ENCODE measurements at regions not wholly inside any gene's neighbourhood (a gene's known extent, or its start where the extent isn't known, plus 50 kb on each side); places are given as distances from the start of the nearest gene placed in this dataset.

DNA sequence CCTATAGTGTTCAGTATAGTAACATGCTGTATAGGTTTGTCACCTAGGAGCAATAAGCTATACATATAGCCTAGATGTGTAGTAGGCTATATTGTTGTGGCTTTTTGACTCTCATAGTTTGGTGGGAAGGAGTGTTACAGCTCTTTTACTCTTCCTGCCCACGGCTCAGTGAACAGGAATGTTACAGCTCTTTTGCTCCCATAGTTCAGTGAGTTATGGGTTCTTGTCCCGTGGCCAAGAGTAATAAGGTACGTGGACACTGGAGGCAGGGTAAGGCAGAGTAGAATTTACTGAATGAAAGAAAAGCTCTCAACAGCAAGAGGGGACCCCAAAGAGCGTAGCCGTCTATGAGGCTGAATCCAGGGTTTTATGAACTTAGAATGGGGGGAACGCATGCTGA, 734.3 kb downstream of the ADGRL2 start:
- DNase-seq = no peak

DNA sequence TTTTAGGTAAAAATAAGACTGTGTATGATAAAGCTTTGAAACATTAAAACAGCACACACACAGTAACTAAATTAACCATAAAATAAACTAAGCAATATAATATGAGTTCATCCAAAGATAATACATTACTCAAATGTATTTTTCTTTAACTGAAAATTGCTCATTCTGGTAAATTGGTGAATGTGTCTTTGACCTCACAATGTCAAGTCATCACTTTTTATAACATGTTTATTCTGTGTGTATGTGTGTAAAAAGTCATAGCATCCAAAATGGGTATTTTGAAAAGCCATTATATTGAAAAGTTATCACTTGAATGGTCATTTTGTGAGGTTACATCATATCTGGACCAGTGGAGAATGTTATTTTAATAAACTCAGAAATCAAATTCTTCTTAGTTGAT, 724.6 kb downstream of the ADGRL2 start:
- no peak for DNase-seq

DNA sequence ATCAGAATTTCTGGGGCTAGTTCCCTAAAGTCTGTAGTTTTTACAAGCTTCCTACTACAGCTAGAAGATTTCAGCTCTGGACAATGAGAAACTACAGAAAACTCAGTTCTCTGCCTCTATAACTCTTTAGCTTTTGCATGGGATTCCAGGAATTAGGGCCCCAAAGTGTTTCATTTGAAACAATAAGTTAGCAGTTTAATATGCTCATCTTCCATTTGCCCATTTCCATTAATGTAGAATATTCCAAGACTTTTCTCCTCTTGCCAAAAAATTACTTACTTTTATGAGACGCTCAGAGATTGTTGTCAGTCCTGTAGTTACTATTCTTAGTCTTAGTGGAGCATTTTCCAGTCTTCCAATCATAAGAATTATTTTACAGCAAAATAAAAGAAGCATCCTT, 719.9 kb downstream of the ADGRL2 start:
- no peak for DNase-seq

DNA sequence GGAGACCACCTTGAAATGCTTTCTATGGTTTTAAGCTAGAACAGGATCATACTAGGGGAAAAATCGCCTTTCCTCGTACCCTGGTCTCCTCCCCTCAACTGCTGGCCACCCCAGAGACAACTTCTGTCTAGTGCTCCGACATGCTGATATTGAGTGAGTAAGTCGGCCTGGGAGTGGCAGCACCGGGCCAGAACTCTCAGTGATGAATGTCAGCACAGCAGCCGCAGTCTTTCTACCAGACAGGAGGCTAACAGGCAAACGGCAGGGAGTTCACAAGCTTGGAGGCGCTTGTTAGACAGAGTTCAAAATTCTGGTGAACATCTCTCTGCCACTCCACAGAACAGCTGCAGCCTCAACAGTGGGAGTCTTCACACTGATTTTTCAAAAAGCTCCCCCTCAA, 716.9 kb downstream of the ADGRL2 start:
- DNase-seq = no peak

DNA sequence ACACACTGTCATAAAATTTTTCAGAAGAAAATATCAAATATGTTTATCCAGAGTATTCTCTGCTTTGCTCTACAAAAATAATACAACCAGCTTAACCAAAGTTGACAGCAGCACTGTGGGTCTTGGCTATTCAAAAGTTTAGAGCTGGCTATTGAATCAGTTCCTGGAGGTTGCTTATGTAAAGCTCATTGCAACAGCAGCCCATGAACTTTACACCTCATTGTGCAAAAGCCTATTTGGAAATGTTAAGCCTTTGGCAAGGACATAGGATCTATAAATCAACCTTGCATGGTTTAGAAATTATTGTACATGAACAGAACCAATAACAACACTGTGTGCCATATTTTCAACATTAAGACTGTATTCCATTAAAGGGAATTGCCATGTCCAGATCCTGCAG, 714.9 kb downstream of the ADGRL2 start:
- no peak for DNase-seq

DNA sequence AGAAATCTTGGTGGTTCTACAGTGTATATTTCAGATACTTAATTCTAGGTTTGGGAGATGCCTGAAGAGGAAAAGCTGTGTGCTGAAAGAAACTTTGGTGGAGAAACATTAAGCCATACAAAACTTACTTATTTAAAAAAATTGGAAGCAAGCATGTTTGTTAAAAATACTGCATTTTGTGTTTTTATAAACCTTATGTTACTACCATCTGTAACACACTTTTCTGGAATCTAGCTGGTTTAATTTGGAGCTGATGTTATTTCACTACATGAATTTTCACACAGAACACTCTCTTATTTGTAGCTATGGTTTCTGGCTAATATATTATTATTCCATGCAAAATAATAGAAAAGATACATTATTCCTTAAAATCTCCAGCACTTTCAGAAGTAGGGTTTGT, 710.7 kb downstream of the ADGRL2 start:
- DNase-seq = no peak

DNA sequence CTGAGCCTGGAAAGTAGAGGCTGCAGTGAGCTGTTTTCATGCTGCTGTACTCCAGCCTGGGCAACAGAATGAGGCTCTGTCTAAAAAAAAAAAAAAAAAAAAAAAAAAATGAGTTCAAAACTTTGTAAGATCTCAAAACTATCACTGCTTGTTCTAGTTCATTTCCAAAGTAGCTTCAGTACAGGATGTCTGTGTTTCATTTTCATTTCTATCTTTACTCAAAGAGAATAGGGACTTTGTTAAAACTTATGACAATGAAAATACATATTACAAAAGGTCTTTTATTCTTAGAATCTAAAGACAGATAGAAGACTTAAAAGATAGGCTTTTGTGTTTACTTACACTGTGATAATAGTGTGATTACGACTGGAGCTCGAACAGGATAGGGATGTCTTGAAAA, 709.7 kb downstream of the ADGRL2 start:
- DNase-seq = no peak

DNA sequence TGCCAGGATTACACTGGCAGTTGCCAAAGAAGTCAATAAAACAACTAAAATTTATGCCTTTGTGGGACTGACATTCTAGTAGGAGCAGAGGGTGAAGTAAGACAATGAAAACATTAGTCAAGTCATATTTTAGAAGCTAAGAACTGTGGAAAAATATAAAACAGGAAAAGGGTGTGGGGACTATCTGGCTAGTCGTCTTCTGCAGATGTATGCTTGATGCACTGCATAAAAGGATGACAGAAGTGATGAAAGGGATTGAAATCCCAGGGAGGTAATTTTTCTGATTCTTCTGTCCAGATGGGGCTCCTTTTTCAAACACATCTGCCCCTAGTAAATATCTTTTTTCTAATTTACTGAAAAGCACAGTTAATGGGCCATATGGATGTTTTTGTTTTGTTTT, 706.3 kb downstream of the ADGRL2 start:
- no peak for DNase-seq

DNA sequence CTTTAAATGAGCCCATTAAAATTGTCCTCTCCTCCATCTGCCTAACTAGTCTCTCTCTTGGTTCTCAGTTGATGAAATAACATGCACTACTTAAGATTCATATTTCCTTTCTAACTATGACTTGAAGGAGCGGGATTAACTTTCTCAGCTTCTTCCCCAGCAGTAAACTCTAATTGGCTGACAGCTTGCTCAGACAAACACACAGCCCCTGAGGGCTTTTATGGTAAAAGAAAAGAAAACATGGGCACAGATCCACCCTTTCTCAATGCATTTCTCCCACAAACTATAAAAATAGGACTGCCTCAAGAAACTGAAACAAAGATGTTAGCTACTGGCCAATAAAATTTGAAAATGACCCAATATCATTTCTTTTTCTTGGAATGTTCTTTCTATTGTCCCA, 703.1 kb downstream of the ADGRL2 start:
- no peak for DNase-seq

DNA sequence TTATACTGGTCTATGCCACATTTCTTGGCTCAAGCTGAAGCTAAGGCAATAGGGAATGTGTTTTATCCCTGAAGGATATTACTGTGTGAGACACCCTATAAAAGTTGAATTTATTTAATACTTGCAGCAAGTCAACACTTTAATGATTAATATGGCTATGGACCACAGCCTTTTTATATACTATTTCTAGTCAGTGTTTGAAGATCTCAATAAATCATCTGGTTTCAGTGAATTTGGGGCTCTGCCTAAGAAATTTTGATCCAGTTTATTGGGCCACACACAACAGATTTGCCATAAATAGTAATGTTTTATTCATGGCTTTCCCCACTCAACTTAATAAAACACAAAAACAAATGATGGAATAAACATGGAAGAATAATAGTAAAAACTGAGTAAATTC, 698.3 kb downstream of the ADGRL2 start:
- no peak for DNase-seq

DNA sequence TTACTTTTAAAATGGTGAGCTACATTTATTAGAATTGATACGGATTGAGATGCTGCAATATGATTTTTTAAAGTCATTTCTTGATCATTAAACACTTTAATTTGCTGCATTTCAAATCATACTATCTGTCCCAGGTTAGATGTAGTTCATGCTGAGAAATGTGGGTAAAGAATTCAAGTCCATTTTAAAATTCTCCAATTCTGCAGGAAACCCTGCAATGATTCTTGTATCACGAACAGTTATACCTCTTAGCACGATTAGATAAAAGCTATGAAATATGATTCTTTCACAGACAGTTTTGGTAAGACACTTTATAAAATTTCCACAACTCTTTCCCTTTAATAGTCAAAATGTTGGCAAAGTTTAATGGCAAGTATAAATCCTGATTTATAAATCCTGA, 693.4 kb downstream of the ADGRL2 start:
- DNase-seq = no peak

DNA sequence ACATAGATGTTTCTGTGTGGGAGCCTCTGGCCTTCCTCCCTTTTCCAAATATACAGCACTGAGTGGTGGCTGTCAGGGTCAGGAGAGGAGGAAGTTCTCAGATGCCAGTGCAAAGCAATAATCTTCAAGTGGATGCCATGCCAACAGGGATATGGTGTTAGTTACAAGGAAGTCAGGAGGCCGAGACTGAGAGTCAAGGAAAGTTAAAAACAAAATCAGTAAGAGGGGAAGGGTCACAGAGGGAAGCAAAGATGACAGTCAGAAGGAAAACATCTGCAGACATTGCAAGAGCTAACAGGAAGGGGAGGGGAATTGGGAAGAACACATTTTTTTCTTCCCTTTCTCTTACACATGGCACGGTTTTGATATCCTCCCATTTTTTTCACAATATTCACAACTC, 691.4 kb downstream of the ADGRL2 start:
- no peak for DNase-seq

DNA sequence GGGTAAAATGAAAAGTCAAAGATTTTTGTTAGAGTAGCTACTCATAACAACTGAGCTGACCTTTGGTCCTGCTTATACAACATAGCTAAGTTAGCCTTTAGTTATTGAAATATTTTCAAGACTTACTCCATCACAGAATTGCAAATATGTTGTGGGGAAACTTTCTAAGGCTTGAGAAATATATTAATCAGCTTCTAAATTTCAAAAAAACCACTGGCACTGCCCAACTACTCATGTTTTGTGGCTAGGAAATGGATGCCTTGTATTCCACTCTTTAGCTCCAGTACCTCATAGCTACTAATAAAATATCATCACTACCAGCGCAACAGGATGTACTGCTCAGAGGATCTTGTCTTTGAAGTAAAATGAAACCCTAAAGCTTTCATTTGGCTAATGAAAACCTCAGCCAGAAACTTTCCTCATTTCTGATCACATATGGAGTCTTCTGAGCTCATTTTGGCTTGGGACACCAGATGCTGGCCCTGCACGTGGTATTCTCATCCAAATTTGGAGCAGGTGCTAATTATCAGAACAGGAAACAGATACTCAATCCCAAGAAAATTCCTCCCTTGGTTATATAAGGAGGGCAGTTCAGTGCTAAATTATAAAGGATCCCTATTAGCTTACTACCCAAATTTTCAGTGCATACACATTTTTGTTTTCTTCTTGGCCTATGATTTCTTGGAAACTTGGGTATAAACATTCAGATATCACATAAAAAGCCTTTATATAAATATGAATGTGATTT, 690.7 kb downstream of the ADGRL2 start:
- no peak for DNase-seq

DNA sequence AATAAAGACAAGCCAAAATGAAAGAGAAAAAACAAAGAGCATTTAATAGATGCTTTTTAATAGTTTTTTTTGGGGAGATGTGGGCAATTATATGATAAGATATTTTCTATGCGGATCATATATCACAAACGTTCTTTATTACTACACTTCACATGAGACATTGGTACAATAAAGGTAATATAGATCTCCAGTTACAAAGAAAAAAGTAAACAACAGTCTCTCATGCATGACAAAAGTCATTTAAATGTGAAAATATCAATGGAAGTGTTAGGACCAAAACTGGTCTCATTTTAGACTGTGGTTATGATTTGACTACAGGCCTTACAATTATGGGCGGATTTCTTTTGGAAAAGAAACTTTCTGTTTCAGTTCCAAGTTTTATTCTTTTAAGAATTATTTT, 687.0 kb downstream of the ADGRL2 start:
- no peak for DNase-seq

DNA sequence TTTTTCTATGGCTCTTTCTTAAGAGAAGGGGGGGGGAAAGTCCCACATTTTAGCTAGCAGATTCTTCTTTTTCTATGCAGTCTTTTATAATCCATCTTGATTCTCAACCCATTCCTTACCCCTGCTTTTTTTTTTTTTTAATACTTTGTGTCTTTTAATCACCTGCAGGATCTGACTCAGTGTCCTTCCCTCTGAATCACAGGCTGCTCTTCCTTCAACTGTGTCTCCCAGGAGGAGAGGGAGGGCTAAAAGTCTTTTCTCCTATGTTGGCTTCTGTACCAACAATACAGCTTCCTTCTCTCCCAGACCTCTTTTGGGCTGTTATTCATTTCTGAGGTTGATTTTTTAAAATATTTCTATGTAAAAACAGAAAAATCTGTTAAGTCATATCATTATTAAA, 686.2 kb downstream of the ADGRL2 start:
- no peak for DNase-seq

DNA sequence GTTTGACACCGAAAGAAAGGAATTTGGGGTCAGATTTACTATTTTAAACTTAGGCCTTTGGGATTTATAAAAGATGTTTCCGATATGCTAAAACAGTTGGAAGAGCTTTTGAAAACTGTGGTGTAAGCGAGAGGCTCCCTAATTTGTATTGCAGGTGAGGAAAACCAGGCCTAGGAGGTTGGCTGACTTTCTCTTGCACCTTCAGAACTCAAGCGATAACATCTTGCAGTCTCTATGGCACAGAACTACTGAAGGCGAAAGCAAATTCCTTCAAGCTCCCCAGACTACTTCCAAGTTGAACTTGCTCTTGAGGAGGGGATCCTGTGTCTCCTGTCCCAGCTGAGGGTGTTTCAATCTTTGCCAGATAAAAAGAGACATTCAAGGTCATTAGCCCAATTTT, 685.7 kb downstream of the ADGRL2 start:
- DNase-seq = no peak

DNA sequence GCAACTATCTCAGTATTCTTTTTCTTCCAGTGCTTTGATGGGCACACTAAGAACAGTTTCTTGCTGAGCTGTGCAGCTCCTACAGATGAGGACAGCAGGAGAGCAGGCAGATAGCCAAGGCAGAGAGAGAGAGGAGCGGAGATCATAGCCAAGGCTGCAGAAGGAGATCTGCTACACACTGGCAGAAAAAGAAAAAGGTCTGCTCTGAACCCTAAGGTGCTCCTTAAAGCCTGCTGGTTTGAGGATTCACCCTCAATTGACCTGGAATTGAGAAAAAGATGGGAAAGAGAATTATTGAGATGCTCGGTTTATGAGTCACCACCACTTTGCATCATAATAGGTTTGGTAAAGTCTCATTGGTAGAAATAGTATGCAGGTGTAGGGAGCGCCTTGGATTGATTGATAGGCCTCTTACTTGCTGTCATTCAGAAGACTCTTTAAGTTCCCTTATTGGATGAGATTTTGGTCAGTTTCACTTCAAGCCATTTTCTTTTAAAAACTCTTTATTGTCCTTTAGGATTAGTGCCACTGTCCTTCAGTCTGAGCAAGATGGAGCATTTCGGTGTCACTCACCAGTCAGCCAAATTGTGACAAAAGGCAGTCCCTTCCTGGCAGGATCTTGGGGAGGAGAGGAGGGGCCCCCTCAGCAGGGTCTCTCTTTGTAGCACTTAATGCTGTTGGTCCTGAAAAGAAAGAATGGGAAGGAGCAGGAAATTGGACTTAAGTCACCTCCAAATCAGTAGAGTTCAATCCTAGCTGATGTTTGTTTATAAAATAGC, 685.0 kb downstream of the ADGRL2 start:
- no peak for DNase-seq

DNA sequence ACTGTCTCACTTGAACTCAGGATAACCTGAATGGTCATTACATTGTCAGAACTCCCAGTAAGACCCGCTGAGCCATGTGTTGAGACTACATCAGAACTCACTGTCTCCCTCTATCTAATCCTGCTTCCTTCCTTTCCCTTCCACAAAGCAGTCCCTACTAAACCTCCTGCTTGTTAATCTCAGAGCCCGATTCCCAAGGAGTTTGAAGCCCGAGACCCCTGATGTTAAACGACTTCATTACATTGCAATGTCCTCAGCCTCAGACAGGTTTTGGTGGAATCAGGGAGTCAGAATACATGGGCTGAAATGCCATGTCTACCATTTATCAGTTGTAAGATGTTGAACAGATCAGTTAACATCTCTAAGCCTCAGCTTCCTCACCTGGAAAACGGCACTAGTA, 682.4 kb downstream of the ADGRL2 start:
- no peak for DNase-seq

DNA sequence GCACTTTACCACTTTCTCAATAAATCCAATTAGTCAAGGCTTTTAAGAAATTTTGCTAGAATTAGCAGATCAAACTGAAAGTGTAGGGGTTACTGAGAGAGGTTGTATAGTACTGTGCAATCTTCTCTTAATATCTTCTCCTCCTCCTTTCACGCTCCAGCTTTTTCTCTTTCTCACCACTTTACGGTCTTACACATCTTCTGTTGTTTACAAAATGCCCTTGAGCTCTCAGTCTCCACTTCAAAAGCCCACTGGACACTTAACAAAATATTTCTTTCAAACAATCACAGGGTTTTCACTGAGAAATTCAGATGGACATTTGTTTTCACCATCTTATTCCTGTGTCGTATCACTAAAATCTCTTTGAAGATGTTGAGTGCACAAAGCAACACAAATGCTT, 678.2 kb downstream of the ADGRL2 start:
- DNase-seq = no peak

DNA sequence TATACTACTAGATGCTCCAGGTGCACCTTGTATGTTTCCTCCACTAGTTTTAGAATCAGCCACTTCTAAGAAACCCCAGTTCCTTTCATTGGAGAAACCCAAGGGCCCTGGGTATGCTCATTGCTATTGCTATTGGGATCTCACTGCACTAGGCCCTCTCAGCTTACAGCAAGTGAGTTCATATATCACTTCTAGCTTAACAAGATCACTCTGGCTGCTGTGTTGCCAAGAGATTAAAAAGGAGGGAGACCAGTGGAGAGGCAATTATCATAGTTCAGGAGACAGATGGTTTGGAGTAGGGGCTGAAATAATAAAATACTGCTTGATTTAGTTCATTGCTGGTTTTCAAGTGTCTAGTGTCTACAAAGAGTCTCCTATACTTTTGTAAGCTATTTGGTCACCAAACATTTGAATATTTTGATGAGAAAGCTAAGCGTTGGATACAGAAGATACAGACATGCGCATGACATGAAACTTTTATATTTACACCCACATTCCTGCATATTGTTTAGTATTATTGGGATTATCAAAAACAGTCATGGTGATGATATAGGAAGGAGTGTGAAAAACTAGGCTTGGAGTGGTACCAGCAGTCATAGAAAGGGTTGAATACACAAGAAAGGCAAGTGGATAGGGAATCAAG, 671.9 kb downstream of the ADGRL2 start:
- no peak for DNase-seq

DNA sequence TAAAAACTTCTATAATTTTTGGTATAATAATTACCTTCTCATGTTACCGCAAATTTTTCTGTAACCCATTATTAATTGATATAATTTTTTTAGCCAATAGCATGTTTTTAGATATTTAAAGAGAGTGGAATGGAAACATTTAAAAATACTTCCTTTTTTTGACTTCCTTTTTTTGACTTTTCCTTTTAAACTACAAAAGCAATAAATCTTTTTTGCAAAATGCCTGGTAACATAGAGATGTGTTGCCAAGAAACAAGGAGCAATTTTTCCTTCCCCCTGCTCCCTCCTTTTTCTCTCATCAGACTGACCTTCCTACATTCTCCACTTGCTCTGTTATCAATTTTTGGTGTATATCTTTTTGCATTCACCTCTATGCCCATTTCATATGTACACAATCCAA, 666.2 kb downstream of the ADGRL2 start:
- no peak for DNase-seq

DNA sequence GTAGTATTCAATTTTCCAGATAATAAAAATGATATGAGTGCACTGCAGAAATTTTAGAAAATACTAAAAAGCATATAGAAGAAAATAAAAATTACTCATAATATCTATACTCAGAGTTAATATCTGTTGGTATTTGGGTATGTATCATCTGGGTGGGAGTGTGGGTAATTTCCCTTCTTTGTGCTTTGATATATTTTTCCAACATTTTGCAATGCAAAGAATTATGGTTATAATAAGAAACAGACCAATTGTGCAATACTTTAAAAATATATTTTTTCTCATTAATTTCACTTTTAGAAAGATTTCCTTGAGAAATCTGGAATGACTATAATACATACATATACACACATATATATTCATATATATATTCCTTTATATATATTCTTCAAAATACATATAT, 665.7 kb downstream of the ADGRL2 start:
- DNase-seq = no peak

DNA sequence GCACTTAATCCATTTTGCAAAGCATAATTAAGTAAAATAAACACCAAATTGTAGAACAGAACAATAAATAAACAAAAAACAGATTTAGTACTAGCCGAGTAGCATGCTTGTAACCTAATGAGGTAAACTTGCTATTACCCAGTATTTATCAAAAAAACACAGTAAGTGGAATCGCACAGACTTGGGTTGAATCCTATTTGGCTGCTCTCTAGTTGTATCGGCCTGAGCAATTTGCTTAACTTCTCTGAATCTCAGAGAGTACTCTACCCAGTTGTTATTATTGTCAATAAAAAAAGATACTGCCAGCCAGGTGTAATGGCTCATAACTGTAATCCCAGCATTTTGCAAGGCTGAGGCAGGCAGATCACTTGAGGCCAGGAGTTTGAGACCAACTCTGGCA, 664.3 kb downstream of the ADGRL2 start:
- no peak for DNase-seq

DNA sequence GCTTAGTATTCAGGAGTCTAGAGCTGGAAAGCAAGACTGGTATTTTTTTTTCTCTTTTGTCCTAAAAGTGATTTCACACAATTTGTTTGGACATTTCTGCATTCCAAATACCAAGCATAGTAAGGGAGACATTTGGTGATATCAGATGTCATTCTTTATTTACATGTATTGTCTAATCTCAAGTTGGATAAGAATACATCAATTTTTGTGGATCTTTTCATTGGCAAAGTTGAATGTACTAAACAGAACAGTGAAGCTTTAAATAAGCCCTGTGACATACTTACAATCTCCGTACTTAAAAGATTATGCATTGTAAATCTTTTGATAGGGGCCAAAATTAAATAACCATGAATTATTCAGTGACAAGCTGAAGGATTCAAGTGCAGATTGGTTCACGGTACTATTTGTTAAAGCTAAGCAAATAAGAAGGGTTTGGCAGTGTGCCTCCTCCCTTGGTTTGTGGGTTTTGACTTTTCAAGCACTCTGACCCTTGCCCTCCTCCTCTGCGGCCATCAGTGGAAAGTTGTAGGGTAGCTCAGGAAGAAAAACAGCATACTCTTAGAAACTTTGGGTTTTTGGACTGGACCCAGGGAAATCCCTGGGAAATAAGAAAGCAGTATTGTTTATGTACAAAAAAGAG, 663.7 kb downstream of the ADGRL2 start:
- no peak for DNase-seq
